GM19238 (cell line): ENCODE measurements at regions not wholly inside any gene's neighbourhood (a gene's known extent, or its start where the extent isn't known, plus 50 kb on each side); places are given as distances from the start of the nearest gene placed in this dataset.
A peak's percentile ranks its signal among the peaks of the same experiment; 100 is the strongest.
"Not testable (repeated sequence)": the region's sequence is repeated elsewhere in the genome, so short reads cannot be mapped to it uniquely, and the experiment has no call there.

Source experiments
- DNase-seq: peaks from one replicate; pipeline ENCODE4 v3.0.0; 2011; ENCODE audit warnings: low spot score; ENCODE audit not compliant: insufficient read length

- DNase-seq, result no peak
Measured at GRCh38 chr5:72597456-72597948, 90.3 kb upstream of the ZNF366 start.

- DNase-seq, result no peak
Measured at GRCh38 chr5:72596956-72597355, 89.7 kb upstream of the ZNF366 start.

- no peak for DNase-seq
Measured at GRCh38 chr5:72588640-72589039, 81.4 kb upstream of the ZNF366 start.

GRCh38 chr5:72587661-72588308 lies 80.6 kb upstream of the ZNF366 start:
- DNase-seq, result no peak

- DNase-seq, result no peak
Measured at GRCh38 chr5:72586788-72587530, 79.7 kb upstream of the ZNF366 start.

- DNase-seq, result peak; percentile 10
Measured at GRCh38 chr5:72584466-72584865, 77.3 kb upstream of the ZNF366 start.

- not testable (repeated sequence) for DNase-seq
Measured at GRCh38 chr5:72579290-72579689, 72.1 kb upstream of the ZNF366 start.

GRCh38 chr5:72572236-72572765 lies 65.1 kb upstream of the ZNF366 start:
- no peak for DNase-seq

- no peak for DNase-seq
Measured at GRCh38 chr5:72569408-72569944, 62.3 kb upstream of the ZNF366 start.

GRCh38 chr5:72566746-72567145 lies 59.5 kb upstream of the ZNF366 start:
- no peak for DNase-seq

- DNase-seq, result no peak
Measured at GRCh38 chr5:72565513-72566289, 58.5 kb upstream of the ZNF366 start.

- DNase-seq, result no peak
Measured at GRCh38 chr5:72562717-72563116, 55.5 kb upstream of the ZNF366 start.

GRCh38 chr5:72561148-72561972 lies 54.1 kb upstream of the ZNF366 start:
- no peak for DNase-seq

- DNase-seq, result no peak
Measured at GRCh38 chr5:72559866-72560766, 52.9 kb upstream of the ZNF366 start.

GRCh38 chr5:72558383-72558782 lies 51.2 kb upstream of the ZNF366 start:
- no peak for DNase-seq

- DNase-seq, result no peak
Measured at GRCh38 chr5:72558046-72558336, 50.8 kb upstream of the ZNF366 start.

GRCh38 chr5:72557167-72558045 lies 50.2 kb upstream of the ZNF366 start:
- no peak for DNase-seq
